GM06990 (cell line): ENCODE measurements at regions not wholly inside any gene's neighbourhood (a gene's known extent, or its start where the extent isn't known, plus 50 kb on each side); places are given as distances from the start of the nearest gene placed in this dataset.

Experiments
- DNase-seq: peaks from one replicate; pipeline ENCODE4 v3.0.0-alpha.2; 2011; ENCODE audit not compliant: insufficient read length; ENCODE audit errors: extremely low read depth
- H3K27me3 ChIP-seq: replicated peaks from 2 replicates; pipeline ENCODE4 v1.6.0; 2011; ENCODE audit warnings: low read length; ENCODE audit not compliant: control insufficient read depth, insufficient read depth
- H3K36me3 ChIP-seq: 2 replicates; pipeline ENCODE4 v1.5.1; 2011; ENCODE audit warnings: low read length; ENCODE audit not compliant: control insufficient read depth, insufficient read depth
- H3K4me3 ChIP-seq: replicated peaks from 2 replicates; pipeline ENCODE4 v1.5.1; 2011; ENCODE audit warnings: low read depth, mild to moderate bottlenecking, control low read depth, low read length
- TF ChIP-seq, protein P1 (sequence below): IDR thresholded peaks from 2 replicates; pipeline ENCODE4 v1.5.1; 2011; ENCODE audit warnings: low read length, control low read depth, mild to moderate bottlenecking, inconsistent platforms; ENCODE audit not compliant: insufficient read depth, poor library complexity, severe bottlenecking

DNA sequence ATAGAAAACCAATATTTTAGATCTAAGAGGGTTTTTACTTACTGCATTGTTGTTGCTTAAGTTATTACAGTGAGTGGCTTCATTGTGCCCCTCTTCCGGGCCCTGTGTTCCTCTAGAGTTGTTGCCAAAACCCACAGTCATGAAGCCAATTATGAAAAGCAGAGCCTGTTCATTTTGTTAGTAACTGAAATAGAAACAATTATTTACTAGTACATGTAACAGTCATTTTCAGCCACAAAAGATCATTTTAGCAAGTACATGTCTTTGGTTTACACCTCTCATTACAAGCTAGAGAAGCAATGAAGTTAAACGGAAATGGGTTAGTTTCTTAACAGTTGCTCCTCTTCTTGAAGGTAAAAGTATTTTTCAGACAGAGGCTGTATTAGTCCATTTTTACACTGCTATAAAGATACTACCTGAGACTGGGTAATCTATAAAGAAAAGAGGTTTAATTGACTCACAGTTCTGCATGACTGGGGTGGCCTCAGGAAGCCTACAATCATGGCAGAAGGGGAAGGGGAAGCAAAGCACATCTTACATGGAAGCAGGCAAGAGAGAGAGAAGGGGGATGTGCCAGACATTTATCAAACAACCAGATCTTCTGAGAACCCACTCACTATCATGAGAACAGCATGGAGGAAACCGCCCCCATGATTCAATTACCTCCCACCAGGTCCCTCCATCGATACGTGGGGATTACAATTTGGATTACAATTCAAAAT, 380.5 kb downstream of the SFMBT2 start:
- no peak overlapping the region for H3K4me3 ChIP-seq
- DNase-seq: no peak
- no peaks in the 10 kb centered on the region for H3K36me3 ChIP-seq
- TF ChIP-seq, protein P1, sequence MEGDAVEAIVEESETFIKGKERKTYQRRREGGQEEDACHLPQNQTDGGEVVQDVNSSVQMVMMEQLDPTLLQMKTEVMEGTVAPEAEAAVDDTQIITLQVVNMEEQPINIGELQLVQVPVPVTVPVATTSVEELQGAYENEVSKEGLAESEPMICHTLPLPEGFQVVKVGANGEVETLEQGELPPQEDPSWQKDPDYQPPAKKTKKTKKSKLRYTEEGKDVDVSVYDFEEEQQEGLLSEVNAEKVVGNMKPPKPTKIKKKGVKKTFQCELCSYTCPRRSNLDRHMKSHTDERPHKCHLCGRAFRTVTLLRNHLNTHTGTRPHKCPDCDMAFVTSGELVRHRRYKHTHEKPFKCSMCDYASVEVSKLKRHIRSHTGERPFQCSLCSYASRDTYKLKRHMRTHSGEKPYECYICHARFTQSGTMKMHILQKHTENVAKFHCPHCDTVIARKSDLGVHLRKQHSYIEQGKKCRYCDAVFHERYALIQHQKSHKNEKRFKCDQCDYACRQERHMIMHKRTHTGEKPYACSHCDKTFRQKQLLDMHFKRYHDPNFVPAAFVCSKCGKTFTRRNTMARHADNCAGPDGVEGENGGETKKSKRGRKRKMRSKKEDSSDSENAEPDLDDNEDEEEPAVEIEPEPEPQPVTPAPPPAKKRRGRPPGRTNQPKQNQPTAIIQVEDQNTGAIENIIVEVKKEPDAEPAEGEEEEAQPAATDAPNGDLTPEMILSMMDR: no peak
- H3K27me3 ChIP-seq: no peaks in the 10 kb centered on the region

DNA sequence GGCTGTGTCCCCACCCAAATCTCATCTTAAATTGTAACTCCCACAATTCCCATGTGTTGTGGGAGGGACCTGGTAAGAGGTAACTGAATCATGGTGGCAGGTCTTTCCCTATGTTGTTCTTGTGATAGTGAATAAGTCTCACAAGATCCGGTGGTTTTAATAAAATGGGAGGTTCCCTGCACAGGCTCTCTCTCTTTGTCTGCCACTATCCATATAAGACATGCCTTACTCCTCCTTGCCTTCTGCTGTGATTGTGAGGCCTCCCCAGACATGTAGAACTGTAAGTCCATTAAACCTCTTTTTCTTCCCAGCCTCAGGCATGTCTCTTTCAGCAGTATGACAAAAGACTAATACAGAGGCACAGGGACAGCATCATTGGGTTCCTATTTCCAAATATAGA, 381.2 kb downstream of the SFMBT2 start:
- Histone ChIP-seq H3K27me3 (no peaks in the 10 kb centered on the region), H3K36me3 (no peaks in the 10 kb centered on the region), H3K4me3 (no peak overlapping the region)
- TF ChIP-seq, protein P1: no peak
- no peak for DNase-seq

DNA sequence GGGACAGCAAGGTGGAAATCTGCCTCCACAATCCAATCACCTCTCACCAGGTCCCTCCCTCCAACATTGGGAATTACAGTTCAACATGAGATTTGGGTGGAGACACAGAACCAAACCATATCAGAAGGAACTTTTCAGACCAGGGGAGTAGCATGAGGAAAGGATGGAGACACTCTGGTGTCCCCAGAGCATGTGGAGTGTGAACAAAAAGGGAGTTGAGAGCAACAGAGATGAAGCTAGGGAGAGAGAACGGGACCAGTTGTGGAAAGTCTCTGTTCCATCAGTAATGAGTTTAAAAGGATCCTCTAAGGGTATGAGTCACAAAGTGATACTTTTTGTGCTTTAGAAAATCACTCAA, 382.0 kb downstream of the SFMBT2 start:
- H3K36me3 ChIP-seq: no peaks in the 10 kb centered on the region
- H3K4me3 ChIP-seq: no peak overlapping the region
- H3K27me3 ChIP-seq: no peaks in the 10 kb centered on the region
- DNase-seq: no peak
- TF ChIP-seq, protein P1: no peak

DNA sequence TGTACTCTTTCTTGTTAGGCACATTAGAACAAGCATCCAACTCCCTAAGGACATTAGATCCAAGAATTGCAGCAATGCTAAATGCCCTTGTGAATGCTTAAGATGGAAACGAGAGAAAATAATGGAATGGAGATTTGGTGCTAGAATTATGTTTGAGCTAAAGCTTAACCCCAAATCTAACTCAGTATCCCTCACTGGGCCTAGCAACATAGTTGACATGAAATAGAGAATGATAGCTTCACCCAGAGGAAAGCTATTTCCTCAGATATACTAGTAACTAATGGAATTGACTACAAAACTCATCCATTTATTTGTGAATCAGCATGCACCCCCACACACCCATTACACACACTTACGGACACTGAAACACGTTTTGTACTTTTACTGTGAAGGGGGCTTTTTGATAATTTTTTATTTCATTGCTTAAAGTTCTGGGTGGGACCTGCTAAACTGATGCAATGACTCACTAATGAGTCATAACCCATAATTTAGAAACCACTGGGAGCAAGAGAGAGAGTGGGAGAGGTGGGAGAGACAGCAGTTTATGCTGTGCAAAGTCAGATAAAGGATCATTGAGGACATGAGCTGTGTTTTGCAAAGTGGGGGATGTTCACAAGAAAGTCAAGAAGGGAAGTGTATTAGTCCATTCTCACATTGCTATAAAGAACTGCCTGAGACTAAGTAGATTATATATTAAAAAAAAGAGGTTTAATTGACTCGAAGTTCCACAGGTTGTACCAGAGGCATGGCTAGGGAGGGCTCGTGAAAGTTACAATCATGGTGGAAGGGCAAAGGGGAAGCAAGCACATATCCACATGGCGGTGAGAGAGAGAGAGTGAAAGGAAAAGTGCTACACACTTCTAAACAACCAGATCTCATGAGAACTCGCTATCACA, 382.7 kb downstream of the SFMBT2 start:
- TF ChIP-seq, protein P1: no peak
- Histone ChIP-seq H3K36me3 (no peaks in the 10 kb centered on the region), H3K4me3 (no peak overlapping the region), H3K27me3 (no peaks in the 10 kb centered on the region)
- no peak for DNase-seq

DNA sequence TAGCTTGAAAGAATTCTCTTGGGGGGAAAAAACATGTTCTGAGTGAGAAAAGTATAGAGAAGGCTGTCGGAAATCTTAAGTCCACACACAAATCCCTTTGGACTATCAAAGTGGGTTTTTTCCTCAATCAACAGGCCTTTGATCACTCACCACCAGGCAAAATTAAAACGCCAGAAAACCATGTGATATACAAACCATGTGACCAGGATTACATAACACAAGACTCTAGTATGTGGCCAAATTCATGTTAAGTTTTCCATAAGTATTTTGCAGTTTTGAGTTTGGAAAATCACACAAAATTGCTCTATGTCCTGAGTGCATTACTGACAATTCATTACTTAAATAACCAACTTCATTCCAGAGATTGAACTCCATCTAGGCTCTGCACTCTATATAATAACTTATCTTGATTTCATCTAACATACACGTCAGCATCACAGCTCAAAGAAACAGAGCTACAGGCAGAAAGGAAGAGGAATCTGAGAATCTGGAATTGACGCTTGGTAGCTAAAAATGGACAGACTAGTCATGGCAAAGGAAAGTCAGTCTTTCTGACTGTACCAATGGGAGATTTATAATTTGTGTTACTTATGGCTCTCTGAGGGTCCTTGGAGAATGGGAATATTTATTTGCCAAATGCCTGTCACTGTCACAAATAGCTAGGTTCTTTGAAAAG, 383.5 kb downstream of the SFMBT2 start:
- TF ChIP-seq, protein P1: no peak
- H3K27me3 ChIP-seq: no peaks in the 10 kb centered on the region
- H3K4me3 ChIP-seq: no peak overlapping the region
- no peak for DNase-seq
- no peaks in the 10 kb centered on the region for H3K36me3 ChIP-seq
